ENCODE measurements at regions not wholly inside any gene's neighbourhood (a gene's known extent, or its start where the extent isn't known, plus 50 kb on each side); places are given as distances from the start of the nearest gene placed in this dataset.

- ATAC-seq: no peak
- TF ChIP-seq ZNF8 (CRISPR knock-in tag; IDR thresholded peaks at IDR 0.05) (no peak), CREB5 (CRISPR knock-in tag; IDR thresholded peaks at IDR 0.05; ENCODE audit: low read depth) (no peak), ESRRG (CRISPR knock-in tag; IDR thresholded peaks at IDR 0.05) (no peak), ZNF565 (CRISPR knock-in tag; conservative IDR thresholded peaks at IDR 0.05; ENCODE audit: low read depth) (no peak), ZFP30 (CRISPR knock-in tag; IDR thresholded peaks at IDR 0.05) (no peak), CSRNP3 (CRISPR knock-in tag; IDR thresholded peaks at IDR 0.05) (no peak), PATZ1 (CRISPR knock-in tag; IDR thresholded peaks at IDR 0.05; ENCODE audit: borderline replicate concordance) (no peak), TOX (CRISPR knock-in tag; IDR thresholded peaks at IDR 0.05; ENCODE audit: borderline replicate concordance) (no peak), ARNTL (CRISPR knock-in tag; IDR thresholded peaks at IDR 0.05; ENCODE audit: borderline replicate concordance, low read depth) (no peak), ZFP3 (CRISPR knock-in tag; IDR thresholded peaks at IDR 0.05) (no peak), OSR1 (CRISPR knock-in tag; IDR thresholded peaks at IDR 0.05) (no peak), POU6F1 (CRISPR knock-in tag; IDR thresholded peaks at IDR 0.05; ENCODE audit: borderline replicate concordance, low read depth) (no peak)
Measured at GRCh38 chr7:106392590-106392989, 107.8 kb upstream of the NAMPT start.

- no peak for ATAC-seq
- TF ChIP-seq GLIS3 (CRISPR knock-in tag; IDR thresholded peaks at IDR 0.05) (no peak), CREB5 (CRISPR knock-in tag; IDR thresholded peaks at IDR 0.05; ENCODE audit: low read depth) (no peak), TSHZ2 (CRISPR knock-in tag; IDR thresholded peaks at IDR 0.05) (no peak), CSRNP3 (CRISPR knock-in tag; IDR thresholded peaks at IDR 0.05) (no peak), ESRRG (CRISPR knock-in tag; IDR thresholded peaks at IDR 0.05) (no peak), CSDC2 (CRISPR knock-in tag; IDR thresholded peaks at IDR 0.05) (no peak), ZC3H10 (CRISPR knock-in tag; IDR thresholded peaks at IDR 0.05) (no peak), ZFP30 (CRISPR knock-in tag; IDR thresholded peaks at IDR 0.05) (no peak), ZFP3 (CRISPR knock-in tag; IDR thresholded peaks at IDR 0.05) (no peak), ARNTL (CRISPR knock-in tag; IDR thresholded peaks at IDR 0.05; ENCODE audit: borderline replicate concordance, low read depth) (no peak), ZNF8 (CRISPR knock-in tag; IDR thresholded peaks at IDR 0.05) (no peak), RARB (CRISPR knock-in tag; IDR thresholded peaks at IDR 0.05) (no peak), PATZ1 (CRISPR knock-in tag; IDR thresholded peaks at IDR 0.05; ENCODE audit: borderline replicate concordance) (no peak), ZNF70 (CRISPR knock-in tag; IDR thresholded peaks at IDR 0.05) (no peak), ISL1 (CRISPR knock-in tag; IDR thresholded peaks at IDR 0.05) (no peak), BACH2 (CRISPR knock-in tag; IDR thresholded peaks at IDR 0.05; ENCODE audit: borderline replicate concordance) (no peak), POU6F1 (CRISPR knock-in tag; IDR thresholded peaks at IDR 0.05; ENCODE audit: borderline replicate concordance, low read depth) (no peak), ZNF565 (CRISPR knock-in tag; conservative IDR thresholded peaks at IDR 0.05; ENCODE audit: low read depth) (no peak), SNAI2 (CRISPR knock-in tag; IDR thresholded peaks at IDR 0.05) (no peak), PPARA (CRISPR knock-in tag; IDR thresholded peaks at IDR 0.05; ENCODE audit: borderline replicate concordance) (no peak)
Measured at GRCh38 chr7:106392144-106392543, 107.4 kb upstream of the NAMPT start.

Data from SK-N-SH treated with all-trans-retinoic acid at 6 μM for 48 hours (cell line).